ENCODE measurements at regions not wholly inside any gene's neighbourhood (a gene's known extent, or its start where the extent isn't known, plus 50 kb on each side); places are given as distances from the start of the nearest gene placed in this dataset.

DNA sequence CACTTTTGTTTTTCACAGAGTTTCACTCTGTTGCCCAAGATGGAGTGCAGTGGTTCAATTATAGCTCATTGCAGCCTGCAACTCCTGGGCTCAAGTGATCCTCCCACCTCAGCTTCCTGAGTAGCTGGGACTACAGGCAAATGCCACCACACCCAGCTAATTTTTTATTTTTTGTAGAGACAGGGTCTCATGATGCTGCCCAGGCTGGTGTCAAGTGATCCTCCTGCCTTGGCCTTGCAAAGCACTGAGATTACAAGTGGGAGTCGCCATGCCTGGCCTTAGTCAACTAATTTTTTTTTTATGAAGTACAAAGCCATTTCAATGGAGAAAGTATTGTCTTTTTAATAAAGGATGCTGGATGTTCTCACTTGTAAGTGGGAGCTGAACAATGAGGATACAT lies 51.3 kb upstream of the UXT start:
- no CpG with 5 or more reads among the region's 1 CpG for WGBS (ENCODE audit: insufficient coverage)
- POLR2A ChIA-PET = no interaction called here
- CTCF ChIA-PET = no interaction called here
- H3K79me2 ChIP-seq (ENCODE audit: control insufficient read depth, insufficient read depth, low read length) = no peaks in the 10 kb centered on the region
- H3K4me3 ChIP-seq (ENCODE audit: control extremely low read depth in 1 of 5, extremely low read depth in 1 of 5, insufficient read depth in 1 of 5, low read depth in 2 of 5, low read length in 4 of 5) = no peak overlapping the region
- no peaks in the 10 kb centered on the region for H4K20me1 ChIP-seq (ENCODE audit: control insufficient read depth, insufficient read depth, low read length, poor library complexity, severe bottlenecking)
- no peaks in the 10 kb centered on the region for H3K9me3 Mint-ChIP-seq (ENCODE audit: insufficient read depth)
- peaks cover 0 to 3% (median 0%) of the 10 kb centered on the region in 4 experiments for H3K27me3 ChIP-seq (replicated peaks in 1 of 4; ENCODE audit: control extremely low read depth in 1 of 4, control insufficient read depth in 3 of 4, insufficient read depth in 4 of 4, low read length in 3 of 4)
- no peaks in the 10 kb centered on the region for H3K4me1 Mint-ChIP-seq
- no peak for ATAC-seq (ENCODE audit: low read depth)
- no peak overlapping the region for H3K9ac ChIP-seq (ENCODE audit: low read length)
- peaks cover 15% of the 10 kb centered on the region for H3K27me3 Mint-ChIP-seq
- H3K4me1 ChIP-seq (ENCODE audit: control insufficient read depth in 2 of 2, insufficient read depth in 2 of 2, low read length in 2 of 2) = no peaks in the 10 kb centered on the region
- intact Hi-C loops (cut with micrococcal nuclease) = no loop called here
- H3K27ac ChIP-seq (ENCODE audit: low read length in 2 of 2) = no peak overlapping the region
- no peaks in the 10 kb centered on the region for H3K36me3 ChIP-seq (replicated peaks in 1 of 2; ENCODE audit: control extremely low read depth in 1 of 2, control insufficient read depth in 1 of 2, extremely low read depth in 1 of 2, insufficient read depth in 2 of 2, low read length in 1 of 2)
- no peak for DNase-seq
- no peak overlapping the region for H2AFZ ChIP-seq (ENCODE audit: insufficient read depth, low read depth, low read length, poor library complexity, severe bottlenecking)
- no peak overlapping the region for H3K27ac Mint-ChIP-seq
- H3K4me2 ChIP-seq (replicated peaks; ENCODE audit: low read depth, low read length, poor library complexity, severe bottlenecking) = no peak overlapping the region
- no peak for TF ChIP-seq EZH2 (IDR thresholded peaks at IDR 0.05; ENCODE audit: borderline replicate concordance, insufficient read depth, low read depth, low read length, poor library complexity, severe bottlenecking)
- TF ChIP-seq, protein P1, sequence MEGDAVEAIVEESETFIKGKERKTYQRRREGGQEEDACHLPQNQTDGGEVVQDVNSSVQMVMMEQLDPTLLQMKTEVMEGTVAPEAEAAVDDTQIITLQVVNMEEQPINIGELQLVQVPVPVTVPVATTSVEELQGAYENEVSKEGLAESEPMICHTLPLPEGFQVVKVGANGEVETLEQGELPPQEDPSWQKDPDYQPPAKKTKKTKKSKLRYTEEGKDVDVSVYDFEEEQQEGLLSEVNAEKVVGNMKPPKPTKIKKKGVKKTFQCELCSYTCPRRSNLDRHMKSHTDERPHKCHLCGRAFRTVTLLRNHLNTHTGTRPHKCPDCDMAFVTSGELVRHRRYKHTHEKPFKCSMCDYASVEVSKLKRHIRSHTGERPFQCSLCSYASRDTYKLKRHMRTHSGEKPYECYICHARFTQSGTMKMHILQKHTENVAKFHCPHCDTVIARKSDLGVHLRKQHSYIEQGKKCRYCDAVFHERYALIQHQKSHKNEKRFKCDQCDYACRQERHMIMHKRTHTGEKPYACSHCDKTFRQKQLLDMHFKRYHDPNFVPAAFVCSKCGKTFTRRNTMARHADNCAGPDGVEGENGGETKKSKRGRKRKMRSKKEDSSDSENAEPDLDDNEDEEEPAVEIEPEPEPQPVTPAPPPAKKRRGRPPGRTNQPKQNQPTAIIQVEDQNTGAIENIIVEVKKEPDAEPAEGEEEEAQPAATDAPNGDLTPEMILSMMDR (IDR thresholded peaks at IDR 0.05) = no peak
- no peaks in the 10 kb centered on the region for H3K9me3 ChIP-seq (ENCODE audit: control extremely low read depth in 1 of 3, control insufficient read depth in 2 of 3, insufficient read depth in 1 of 3, low read length in 2 of 3)
- no peak overlapping the region for H3K4me3 Mint-ChIP-seq
